ENCODE measurements at regions not wholly inside any gene's neighbourhood (a gene's known extent, or its start where the extent isn't known, plus 50 kb on each side); places are given as distances from the start of the nearest gene placed in this dataset.

- H3K4me3 Mint-ChIP-seq: no peak overlapping the region
- no peak for DNase-seq
- H3K4me1 ChIP-seq (ENCODE audit: control insufficient read depth, insufficient read depth, low read length): no peaks in the 10 kb centered on the region
- H3K27me3 Mint-ChIP-seq (ENCODE audit: insufficient read depth): no peaks in the 10 kb centered on the region
- H3K9ac ChIP-seq (ENCODE audit: extremely low read depth, low read length, poor library complexity, severe bottlenecking): no peak overlapping the region
- no peak overlapping the region for H3K4me3 ChIP-seq (ENCODE audit: low read length)
- H3K9me3 Mint-ChIP-seq: no peaks in the 10 kb centered on the region
- H3K27ac Mint-ChIP-seq: no peak overlapping the region
- H3K4me1 Mint-ChIP-seq: no peaks in the 10 kb centered on the region
- no peaks in the 10 kb centered on the region for H3K36me3 ChIP-seq (ENCODE audit: control insufficient read depth, insufficient read depth, low read length)
- no peaks in the 10 kb centered on the region for H3K36me3 Mint-ChIP-seq (ENCODE audit: low read depth)
- no peaks in the 10 kb centered on the region for H3K27me3 ChIP-seq (ENCODE audit: control insufficient read depth, insufficient read depth, low read length, poor library complexity, severe bottlenecking)
- no peaks in the 10 kb centered on the region for H3K9me3 ChIP-seq (ENCODE audit: control insufficient read depth, low read length)
- 88% methylated on average over 2 of the region's 2 CpGs; no CpG with 5 or more reads in 1 of the 2 experiments for WGBS, 2 experiments (ENCODE audit: insufficient coverage in 1 of 2, insufficient read length in 1 of 2)
- TF ChIP-seq CTCF (conservative IDR thresholded peaks at IDR 0.05): no peak
- H3K27ac ChIP-seq (ENCODE audit: low read depth, low read length): no peak overlapping the region
Measured at GRCh38 chr4:45876235-45876890, 247.5 kb downstream of the GABRG1 start.

- H3K27ac Mint-ChIP-seq: no peak overlapping the region
- H3K36me3 Mint-ChIP-seq (ENCODE audit: low read depth): no peaks in the 10 kb centered on the region
- no peaks in the 10 kb centered on the region for H3K27me3 ChIP-seq (ENCODE audit: control insufficient read depth, insufficient read depth, low read length, poor library complexity, severe bottlenecking)
- no peak for DNase-seq
- no peaks in the 10 kb centered on the region for H3K36me3 ChIP-seq (ENCODE audit: control insufficient read depth, insufficient read depth, low read length)
- H3K9me3 Mint-ChIP-seq: no peaks in the 10 kb centered on the region
- TF ChIP-seq CTCF (conservative IDR thresholded peaks at IDR 0.05): no peak
- no peaks in the 10 kb centered on the region for H3K4me1 ChIP-seq (ENCODE audit: control insufficient read depth, insufficient read depth, low read length)
- no peak overlapping the region for H3K9ac ChIP-seq (ENCODE audit: extremely low read depth, low read length, poor library complexity, severe bottlenecking)
- no peak overlapping the region for H3K4me3 Mint-ChIP-seq
- H3K4me1 Mint-ChIP-seq: no peaks in the 10 kb centered on the region
- H3K27me3 Mint-ChIP-seq (ENCODE audit: insufficient read depth): no peaks in the 10 kb centered on the region
- no peaks in the 10 kb centered on the region for H3K9me3 ChIP-seq (ENCODE audit: control insufficient read depth, low read length)
- H3K27ac ChIP-seq (ENCODE audit: low read depth, low read length): no peak overlapping the region
- H3K4me3 ChIP-seq (ENCODE audit: low read length): no peak overlapping the region
- WGBS, 2 experiments (ENCODE audit: insufficient coverage in 1 of 2, insufficient read length in 1 of 2): 97% methylated on average over 3 of the region's 3 CpGs; no CpG with 5 or more reads in 1 of the 2 experiments
Measured at GRCh38 chr4:45869184-45869583, 254.7 kb downstream of the GABRG1 start.

- TF ChIP-seq CTCF (conservative IDR thresholded peaks at IDR 0.05): no peak
- Mint-ChIP-seq H3K27me3 (ENCODE audit: insufficient read depth) (no peaks in the 10 kb centered on the region), H3K4me1 (no peaks in the 10 kb centered on the region), H3K4me3 (no peak overlapping the region), H3K27ac (no peak overlapping the region), H3K36me3 (ENCODE audit: low read depth) (no peaks in the 10 kb centered on the region), H3K9me3 (no peaks in the 10 kb centered on the region)
- 98% methylated on average over 2 of the region's 2 CpGs; no CpG with 5 or more reads in 1 of the 2 experiments for WGBS, 2 experiments (ENCODE audit: insufficient coverage in 1 of 2, insufficient read length in 1 of 2)
- DNase-seq: no peak
- H3K4me3 ChIP-seq (ENCODE audit: low read length): no peak overlapping the region
- H3K27ac ChIP-seq (ENCODE audit: low read depth, low read length): no peak overlapping the region
- no peaks in the 10 kb centered on the region for H3K9me3 ChIP-seq (ENCODE audit: control insufficient read depth, low read length)
- no peaks in the 10 kb centered on the region for H3K27me3 ChIP-seq (ENCODE audit: control insufficient read depth, insufficient read depth, low read length, poor library complexity, severe bottlenecking)
- no peaks in the 10 kb centered on the region for H3K4me1 ChIP-seq (ENCODE audit: control insufficient read depth, insufficient read depth, low read length)
- H3K9ac ChIP-seq (ENCODE audit: extremely low read depth, low read length, poor library complexity, severe bottlenecking): no peak overlapping the region
- no peaks in the 10 kb centered on the region for H3K36me3 ChIP-seq (ENCODE audit: control insufficient read depth, insufficient read depth, low read length)
Measured at GRCh38 chr4:45865781-45866180, 258.1 kb downstream of the GABRG1 start.

Data from endodermal cell (in vitro differentiated cells).